Heart right ventricle (tissue), 16 donors: ENCODE measurements at regions not wholly inside any gene's neighbourhood (a gene's known extent, or its start where the extent isn't known, plus 50 kb on each side); places are given as distances from the start of the nearest gene placed in this dataset.

ENCODE experiments used
- ATAC-seq, 8 donors: fragments of 200-7000 bp; cut with Tn5 transposase; one replicate each; pipeline ENCODE4 v1.9.1; 2020; ENCODE audit warnings: mild to moderate bottlenecking in 8 of 8, moderate library complexity in 8 of 8, moderate number of reproducible peaks in 1 of 8
- DNase-seq, 2 donors: peaks; one replicate each; pipeline ENCODE4 v3.0.0-alpha.2; 2020
- H3K27ac ChIP-seq, 10 donors: fragments of 200-600 bp; sonication (generic) in 2 of 10; one replicate each; pipeline versions ENCODE4 v1.5.0 to v1.8.0; 2020 to 2022; ENCODE audit warnings: mild to moderate bottlenecking in 3 of 10
- H3K27me3 ChIP-seq, 7 donors: fragments of 200-600 bp; one replicate each; pipeline ENCODE4 v1.8.0; 2021 to 2022; ENCODE audit warnings: mild to moderate bottlenecking in 2 of 7
- H3K36me3 ChIP-seq, 9 donors: fragments of 200-600 bp; sonication (generic) in 1 of 9; one replicate each; pipeline versions ENCODE4 v1.5.0 to v1.8.0; 2020 to 2022; ENCODE audit warnings: mild to moderate bottlenecking in 2 of 9
- H3K4me1 ChIP-seq, 9 donors: fragments of 200-600 bp; sonication (generic) in 1 of 9; one replicate each; pipeline versions ENCODE4 v1.5.0 to v1.8.0; 2020 to 2022; ENCODE audit warnings: mild to moderate bottlenecking in 4 of 9
- H3K4me3 ChIP-seq, 10 donors: fragments of 200-600 bp; sonication (generic) in 2 of 10; one replicate each; pipeline versions ENCODE4 v1.5.0 to v1.8.0; 2020 to 2022; ENCODE audit warnings: mild to moderate bottlenecking in 7 of 10, moderate library complexity in 2 of 10
- H3K9me3 ChIP-seq, 11 donors: fragments of 200-600 bp in 10 of 11; sonication (generic) in 2 of 11; one replicate each; pipeline versions ENCODE4 v1.5.0 to v1.8.0; 2013 to 2022; ENCODE audit warnings: mild to moderate bottlenecking in 2 of 11, control low read depth in 1 of 11, moderate library complexity in 1 of 11
- CTCF ChIP-seq, 9 donors: fragments of 200-600 bp; sonication (generic) in 2 of 9; IDR thresholded peaks; one replicate each; pipeline versions ENCODE4 v1.5.0 to v1.8.0; 2021 to 2022; ENCODE audit warnings: antibody characterized with exemption in 9 of 9, mild to moderate bottlenecking in 5 of 9, moderate library complexity in 1 of 9
- WGBS, 2 donors: extraction: QIAGEN DNeasy Blood & Tissue Kit; methylation state at CpG; one replicate each; pipeline ENCODE4 v1.1.7; 2013; ENCODE audit warnings: inconsistent platforms in 1 of 2; 5-methylcytosine and 5-hydroxymethylcytosine counted together
- intact Hi-C, 10 donors: fragments of 100-400 bp; cut with DNase I; formaldehyde crosslinking; loops; one replicate each; pipeline versions ENCODE4 v1.11.1 to v1.14.2; 2022
- donor health status: Arrhythmogenic right ventricular cardiomyopathy.
- donor health status: ischemic (EF 13 %, LVEDD 7.1; RV severe dilation, severe dysfunction).
- donor health status: healthy with polysubstance abuse.
- donor health status: DM: no; HTN: yes; CAD: no.
- donor health status: DM: no; HTN: no; CAD: no.
- donor health status: ischemic (EF 25% LVEDD 6.9; RV normal size, moderate dysfunction).
- donor health status: ischemic (EF 25% LVEDD 5.7; RV mildly dilated, moderate dysfunction).
- donor health status: healthy.
- donor health status: DM: yes; HTN: yes; CAD: no.
- donor health status: Ischemic cardiomyopathy.
- donor health status: ischemic (EF 35%, LVEDD 5.7; RV mildly dilated, moderate dysfunction).
- donor health status: nonischemic (EF 11% LVEDD 7.7; RV severe dilation, severe dysfunction).
- donor health status: DM: yes; HTN: yes; CAD: no.
- donor health status: PGD.
- donor health status: ischemic (EF 29% LVEDD 5.4; RV normal size, mild dysfunction).
- donor health status: nonischemic (EF 23%, LVEDD 6.1; RV moderate dilation, normal function).

DNA sequence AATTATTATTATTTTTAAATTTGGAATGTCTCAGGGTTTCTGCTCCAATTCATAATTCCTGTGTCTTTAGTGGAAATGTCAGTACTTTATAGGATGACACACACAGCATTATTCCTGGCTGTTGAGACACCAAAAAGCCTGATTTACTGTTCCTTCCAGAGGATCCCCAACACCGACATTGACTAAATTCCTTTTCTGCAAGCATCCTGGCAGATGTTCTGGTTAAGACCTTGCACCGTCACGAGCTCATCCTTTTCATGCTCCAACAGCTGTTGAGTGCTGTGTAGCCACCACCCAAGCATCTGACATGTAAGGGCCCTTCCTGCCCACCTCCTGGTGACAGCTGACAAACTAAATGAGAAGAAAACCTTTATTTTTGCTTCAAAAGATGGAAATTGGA, 284.3 kb upstream of the SULF2 start:
- no peak for ATAC-seq
- peaks cover 0 to 23% (median 5%) of the 10 kb centered on the region in 7 donors for H3K27me3 ChIP-seq
- H3K4me3 ChIP-seq, result no peak overlapping the region
- H3K27ac ChIP-seq, result no peak overlapping the region
- 77 to 80% methylated on average over 3 of the region's 3 CpGs for WGBS, 2 donors
- intact Hi-C loops, result no loop called here
- H3K9me3 ChIP-seq, result peaks cover 0 to 3% (median 0%) of the 10 kb centered on the region in 11 donors
- no peak for TF ChIP-seq CTCF (IDR thresholded peaks at IDR 0.05)
- H3K36me3 ChIP-seq, result no peaks in the 10 kb centered on the region
- H3K4me1 ChIP-seq, result no peaks in the 10 kb centered on the region
- no peak for DNase-seq

DNA sequence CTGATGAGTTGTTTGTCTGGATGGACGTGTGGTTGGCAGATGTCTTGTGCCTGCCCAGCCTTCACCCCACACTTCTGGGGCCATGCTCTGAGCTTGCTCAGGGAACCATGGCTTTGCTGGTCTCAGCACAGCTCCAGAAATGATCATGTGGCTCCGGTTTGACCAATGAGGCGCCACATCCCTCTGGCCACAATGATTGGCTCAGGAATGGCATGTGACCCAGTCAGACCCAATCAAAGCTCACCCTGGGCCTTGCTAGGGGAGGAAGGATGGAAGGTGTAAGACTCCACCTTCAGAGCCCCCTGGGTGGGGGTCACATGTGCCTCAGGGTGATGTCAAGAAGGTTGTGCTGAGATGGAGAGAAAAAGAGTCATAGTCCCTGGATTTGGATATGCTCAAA, 281.6 kb upstream of the SULF2 start:
- peaks cover 0 to 13% (median 3%) of the 10 kb centered on the region in 7 donors for H3K27me3 ChIP-seq
- ATAC-seq (no peak), DNase-seq (no peak)
- intact Hi-C loops, result no loop called here
- peaks cover 0 to 3% (median 0%) of the 10 kb centered on the region in 11 donors for H3K9me3 ChIP-seq
- TF ChIP-seq CTCF (IDR thresholded peaks at IDR 0.05), result no peak
- H3K4me1 ChIP-seq, result no peaks in the 10 kb centered on the region
- no peak overlapping the region for H3K4me3 ChIP-seq
- H3K27ac ChIP-seq, result no peak overlapping the region
- WGBS, 2 donors, result 96 to 97% methylated on average over 3 of the region's 3 CpGs
- H3K36me3 ChIP-seq, result no peaks in the 10 kb centered on the region

DNA sequence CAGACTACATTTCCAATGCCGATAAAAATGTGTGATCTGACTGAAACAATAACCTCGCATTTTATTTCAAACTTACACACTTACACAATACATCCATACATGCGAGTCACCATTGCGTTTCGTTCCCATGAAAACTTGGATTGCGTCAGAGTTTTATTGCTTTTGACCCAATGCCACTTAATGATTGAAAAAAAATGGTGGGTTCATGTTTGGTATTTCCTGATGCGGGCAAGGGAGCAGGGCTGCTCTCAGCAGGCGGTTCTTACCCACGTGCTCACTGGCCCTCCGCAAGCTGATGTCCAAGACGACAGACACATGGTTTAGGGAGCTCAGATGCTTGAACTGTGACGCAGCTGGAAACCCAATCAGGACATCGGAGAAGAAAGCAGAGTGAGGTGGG, 281.0 kb upstream of the SULF2 start:
- ATAC-seq (no peak), DNase-seq (no peak)
- 90 to 91% methylated on average over 13 of the region's 13 CpGs for WGBS, 2 donors
- intact Hi-C loops, result no loop called here
- H3K9me3 ChIP-seq, result peaks cover 0 to 3% (median 0%) of the 10 kb centered on the region in 11 donors
- no peaks in the 10 kb centered on the region for H3K4me1 ChIP-seq
- TF ChIP-seq CTCF (IDR thresholded peaks at IDR 0.05), result no peak
- no peak overlapping the region for H3K4me3 ChIP-seq
- H3K36me3 ChIP-seq, result no peaks in the 10 kb centered on the region
- H3K27me3 ChIP-seq, result peaks cover 0 to 13% (median 3%) of the 10 kb centered on the region in 7 donors
- H3K27ac ChIP-seq, result no peak overlapping the region

DNA sequence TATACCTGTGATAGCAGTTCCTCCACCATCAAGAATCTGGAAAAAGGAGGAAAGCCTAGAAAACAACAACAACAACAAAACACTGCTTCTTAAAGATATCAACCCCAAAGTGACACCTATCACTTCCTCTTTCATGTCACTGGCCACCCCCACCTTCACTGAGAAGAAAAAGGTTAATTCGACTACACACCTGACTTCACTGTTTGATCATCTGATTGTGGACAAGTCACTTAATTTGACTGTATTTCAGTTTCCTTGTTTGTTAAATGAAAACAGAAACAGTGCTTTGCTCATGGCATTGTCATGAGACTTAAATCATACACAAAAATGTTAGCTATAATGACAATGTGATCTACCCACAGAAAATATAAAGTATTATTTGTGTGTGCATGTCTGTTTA, 280.6 kb upstream of the SULF2 start:
- WGBS, 2 donors, result 74 to 91% methylated on average over 1 of the region's 1 CpG
- intact Hi-C loops, result no loop called here
- DNase-seq (no peak), ATAC-seq (no peak)
- no peak overlapping the region for H3K4me3 ChIP-seq
- H3K4me1 ChIP-seq, result no peaks in the 10 kb centered on the region
- H3K36me3 ChIP-seq, result no peaks in the 10 kb centered on the region
- no peak overlapping the region for H3K27ac ChIP-seq
- peaks cover 0 to 13% (median 0%) of the 10 kb centered on the region in 7 donors for H3K27me3 ChIP-seq
- no peak for TF ChIP-seq CTCF (IDR thresholded peaks at IDR 0.05)
- H3K9me3 ChIP-seq, result peaks cover 0 to 3% (median 0%) of the 10 kb centered on the region in 11 donors
